ENCODE measurements at regions not wholly inside any gene's neighbourhood (a gene's known extent, or its start where the extent isn't known, plus 50 kb on each side); places are given as distances from the start of the nearest gene placed in this dataset.

DNA sequence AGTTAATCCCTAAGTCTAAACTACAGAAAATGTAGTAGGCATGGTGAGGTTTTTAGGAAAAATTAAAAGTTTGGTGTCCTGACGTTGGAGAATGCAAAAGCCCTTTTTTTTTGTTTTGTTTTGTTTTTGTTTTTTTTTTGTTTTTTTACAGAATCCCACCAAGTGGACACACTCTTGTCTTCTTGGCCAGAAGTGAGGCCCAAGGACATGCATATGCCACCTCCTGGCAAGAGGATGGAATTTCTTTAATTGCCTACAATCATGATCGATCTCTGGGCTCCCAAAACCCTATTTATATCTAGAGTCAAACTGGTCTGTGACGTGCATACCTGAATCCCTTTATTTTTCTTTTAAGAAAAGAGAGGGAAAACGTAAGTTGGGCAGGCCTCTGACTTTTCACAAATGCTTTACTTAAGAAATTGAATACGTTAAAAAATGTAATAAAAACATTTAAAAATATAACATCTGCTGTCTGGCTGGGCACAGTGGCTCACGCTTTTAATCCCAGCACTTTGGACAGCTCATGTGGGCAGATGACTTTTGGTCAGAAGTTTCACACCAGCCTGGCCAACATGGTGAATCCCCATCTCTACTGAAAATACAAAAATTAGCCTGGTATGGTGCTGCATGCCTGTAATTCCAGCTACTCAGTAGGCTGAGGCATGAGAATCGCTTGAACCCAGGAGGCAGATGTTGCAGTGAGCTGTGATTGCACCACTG is 502.7 kb downstream of the CBLN2 start:
- TF ChIP-seq POLR2A (IDR thresholded peaks at IDR 0.05) (no peak), POLR2AphosphoS5 (IDR thresholded peaks at IDR 0.05) (no peak), EP300 (IDR thresholded peaks at IDR 0.05) (no peak)
- TF ChIP-seq, protein P1, sequence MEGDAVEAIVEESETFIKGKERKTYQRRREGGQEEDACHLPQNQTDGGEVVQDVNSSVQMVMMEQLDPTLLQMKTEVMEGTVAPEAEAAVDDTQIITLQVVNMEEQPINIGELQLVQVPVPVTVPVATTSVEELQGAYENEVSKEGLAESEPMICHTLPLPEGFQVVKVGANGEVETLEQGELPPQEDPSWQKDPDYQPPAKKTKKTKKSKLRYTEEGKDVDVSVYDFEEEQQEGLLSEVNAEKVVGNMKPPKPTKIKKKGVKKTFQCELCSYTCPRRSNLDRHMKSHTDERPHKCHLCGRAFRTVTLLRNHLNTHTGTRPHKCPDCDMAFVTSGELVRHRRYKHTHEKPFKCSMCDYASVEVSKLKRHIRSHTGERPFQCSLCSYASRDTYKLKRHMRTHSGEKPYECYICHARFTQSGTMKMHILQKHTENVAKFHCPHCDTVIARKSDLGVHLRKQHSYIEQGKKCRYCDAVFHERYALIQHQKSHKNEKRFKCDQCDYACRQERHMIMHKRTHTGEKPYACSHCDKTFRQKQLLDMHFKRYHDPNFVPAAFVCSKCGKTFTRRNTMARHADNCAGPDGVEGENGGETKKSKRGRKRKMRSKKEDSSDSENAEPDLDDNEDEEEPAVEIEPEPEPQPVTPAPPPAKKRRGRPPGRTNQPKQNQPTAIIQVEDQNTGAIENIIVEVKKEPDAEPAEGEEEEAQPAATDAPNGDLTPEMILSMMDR (IDR thresholded peaks at IDR 0.05): no peak

All from suprapubic skin (tissue), 4 donors.